GM12878 (cell line): ENCODE measurements at regions not wholly inside any gene's neighbourhood (a gene's known extent, or its start where the extent isn't known, plus 50 kb on each side); places are given as distances from the start of the nearest gene placed in this dataset.

Experiments
- ATF2 ChIP-seq: IDR thresholded peaks from 2 replicates; pipeline ENCODE4 v1.6.1; 2012; ENCODE audit warnings: low read length, inconsistent platforms
- BHLHE40 ChIP-seq, 2 experiments: fragments of 450-650 bp in 1 of 2; IDR thresholded peaks; 2 replicates each; pipeline ENCODE4 v1.6.1; 2011 to 2017; ENCODE audit warnings: low read depth in 2 of 2, borderline replicate concordance in 1 of 2, improper control_type of control experiment in 1 of 2, low read length in 1 of 2, mild to moderate bottlenecking in 1 of 2
- BRCA1 ChIP-seq: IDR thresholded peaks from 2 replicates; pipeline ENCODE4 v1.6.1; 2011; ENCODE audit warnings: low read depth, low read length, improper control_type of control experiment
- CREB1 ChIP-seq: IDR thresholded peaks from 2 replicates; pipeline ENCODE4 v1.6.1; 2012; ENCODE audit warnings: low read depth, mild to moderate bottlenecking, inconsistent platforms
- EP300 ChIP-seq, 2 experiments: fragments of 150-350 bp in 1 of 2; IDR thresholded peaks; 2 replicates each; pipeline ENCODE4 v1.6.1; 2011 to 2012; ENCODE audit warnings: low read depth in 2 of 2, low read length in 2 of 2, borderline replicate concordance in 1 of 2, improper control_type of control experiment in 1 of 2, inconsistent platforms in 1 of 2; ENCODE audit not compliant: control insufficient read depth in 1 of 2
- ETV6 ChIP-seq, 2 experiments: fragments of 450-650 bp in 1 of 2; IDR thresholded peaks in 1 of 2; conservative IDR thresholded peaks in 1 of 2; 2 replicates each; pipeline ENCODE4 v1.6.1; 2014; ENCODE audit warnings: antibody characterized with exemption in 1 of 2, borderline replicate concordance in 1 of 2, low read depth in 1 of 2, mild to moderate bottlenecking in 1 of 2, moderate library complexity in 1 of 2
- FOXM1 ChIP-seq: IDR thresholded peaks from 2 replicates; pipeline ENCODE4 v1.6.1; 2012; ENCODE audit warnings: low read depth, mild to moderate bottlenecking, inconsistent platforms, low read length, moderate library complexity
- GABPA ChIP-seq: IDR thresholded peaks from 2 replicates; pipeline ENCODE4 v1.6.1; 2014; ENCODE audit warnings: antibody characterized with exemption, low read depth, mild to moderate bottlenecking, inconsistent platforms
- IRF4 ChIP-seq: IDR thresholded peaks from 2 replicates; pipeline ENCODE4 v1.6.1; 2011; ENCODE audit warnings: low read depth, low read length
- MEF2B ChIP-seq: fragments of 450-650 bp; IDR thresholded peaks from 2 replicates; pipeline ENCODE4 v1.6.1; 2018; ENCODE audit warnings: mild to moderate bottlenecking, moderate library complexity; ENCODE audit not compliant: partially characterized antibody, poor library complexity, severe bottlenecking
- PAX5 ChIP-seq: IDR thresholded peaks from 2 replicates; pipeline ENCODE4 v1.6.1; 2011; ENCODE audit warnings: low read depth, low read length, borderline replicate concordance
- RBBP5 ChIP-seq: fragments of 200-600 bp; sonication (generic); conservative IDR thresholded peaks from 2 replicates; pipeline ENCODE4 v1.6.1; 2016
- SIX5 ChIP-seq: IDR thresholded peaks from 2 replicates; pipeline ENCODE4 v1.6.1; 2011; ENCODE audit warnings: mild to moderate bottlenecking, low read depth, low read length, moderate library complexity; ENCODE audit not compliant: severe bottlenecking
- SMC3 ChIP-seq: IDR thresholded peaks from 2 replicates; pipeline ENCODE4 v1.6.1; 2011; ENCODE audit warnings: low read length, improper control_type of control experiment, borderline replicate concordance
- TCF3 ChIP-seq: IDR thresholded peaks from 2 replicates; pipeline ENCODE4 v1.6.1; 2012; ENCODE audit warnings: low read depth, mild to moderate bottlenecking, low read length, borderline replicate concordance; ENCODE audit not compliant: insufficient read depth
- ZNF592 ChIP-seq: fragments of 450-650 bp; IDR thresholded peaks from 2 replicates; pipeline ENCODE4 v1.6.1; 2017; ENCODE audit warnings: mild to moderate bottlenecking, moderate library complexity
- TF ChIP-seq, protein P1 (sequence below): IDR thresholded peaks from 2 replicates; pipeline ENCODE4 v1.6.1; 2011; ENCODE audit warnings: mild to moderate bottlenecking, low read depth, low read length, moderate library complexity; ENCODE audit not compliant: insufficient replicate concordance
- TF ChIP-seq, protein P2 (sequence below): fragments of 450-650 bp; IDR thresholded peaks from 2 replicates; pipeline ENCODE4 v1.6.1; 2017; ENCODE audit warnings: mild to moderate bottlenecking, low read depth, inconsistent platforms; ENCODE audit not compliant: poor library complexity, severe bottlenecking

DNA sequence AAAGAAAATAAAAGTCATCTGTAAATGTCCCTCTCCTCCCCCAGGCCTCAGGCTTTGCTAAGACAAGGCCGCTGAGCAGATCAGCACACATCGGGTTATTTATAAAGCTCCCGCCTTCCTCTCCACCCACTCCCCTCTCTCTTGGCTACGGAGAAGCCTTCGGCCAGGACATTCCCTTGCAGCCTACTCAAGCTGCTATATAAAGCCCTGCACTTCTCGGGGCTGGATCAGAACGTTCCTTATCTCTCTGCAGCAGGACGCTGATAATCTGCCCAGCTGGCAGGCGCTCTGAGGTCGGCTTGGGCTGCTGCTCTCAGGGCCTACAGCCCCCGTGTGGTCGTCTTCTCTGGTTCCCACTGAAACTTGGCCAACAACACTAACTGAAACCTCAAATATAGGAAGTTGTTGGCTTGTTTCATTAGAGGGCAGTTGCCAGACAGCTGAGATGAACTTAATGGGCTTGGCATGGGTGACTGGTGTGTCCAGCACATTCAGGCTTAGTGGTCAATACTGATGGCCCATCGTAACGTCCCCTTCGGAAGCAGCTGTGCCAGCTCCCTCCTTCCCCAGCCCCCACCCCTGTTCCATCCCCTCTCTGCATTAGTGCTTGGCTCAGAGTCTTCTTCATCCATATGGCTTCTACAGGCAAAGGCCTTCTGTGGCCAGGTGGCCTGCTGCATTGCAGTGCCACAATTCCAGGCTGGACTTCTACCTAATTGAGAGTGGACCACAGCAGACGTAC lies 64.6 kb downstream of the IER5 start (continued):
- TF ChIP-seq, protein P1, sequence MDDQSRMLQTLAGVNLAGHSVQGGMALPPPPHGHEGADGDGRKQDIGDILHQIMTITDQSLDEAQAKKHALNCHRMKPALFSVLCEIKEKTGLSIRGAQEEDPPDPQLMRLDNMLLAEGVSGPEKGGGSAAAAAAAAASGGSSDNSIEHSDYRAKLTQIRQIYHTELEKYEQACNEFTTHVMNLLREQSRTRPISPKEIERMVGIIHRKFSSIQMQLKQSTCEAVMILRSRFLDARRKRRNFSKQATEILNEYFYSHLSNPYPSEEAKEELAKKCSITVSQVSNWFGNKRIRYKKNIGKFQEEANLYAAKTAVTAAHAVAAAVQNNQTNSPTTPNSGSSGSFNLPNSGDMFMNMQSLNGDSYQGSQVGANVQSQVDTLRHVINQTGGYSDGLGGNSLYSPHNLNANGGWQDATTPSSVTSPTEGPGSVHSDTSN: peak; percentile 7
- peak; percentile 64 for TF ChIP-seq FOXM1
- TF ChIP-seq BRCA1: no peak
- peak; percentile 75; the same call in 1 of the 2 replicates for TF ChIP-seq TCF3
- peak; percentile 73 for TF ChIP-seq MEF2B
- no peak for TF ChIP-seq ATF2
- peak; percentile 57 to 68; a peak in 2 of 4 replicates for TF ChIP-seq EP300 (IDR thresholded peaks at IDR 0.05; ENCODE audit: borderline replicate concordance in 1 of 2, control insufficient read depth in 1 of 2, low read depth in 2 of 2, low read length in 2 of 2)
- TF ChIP-seq, protein P2, sequence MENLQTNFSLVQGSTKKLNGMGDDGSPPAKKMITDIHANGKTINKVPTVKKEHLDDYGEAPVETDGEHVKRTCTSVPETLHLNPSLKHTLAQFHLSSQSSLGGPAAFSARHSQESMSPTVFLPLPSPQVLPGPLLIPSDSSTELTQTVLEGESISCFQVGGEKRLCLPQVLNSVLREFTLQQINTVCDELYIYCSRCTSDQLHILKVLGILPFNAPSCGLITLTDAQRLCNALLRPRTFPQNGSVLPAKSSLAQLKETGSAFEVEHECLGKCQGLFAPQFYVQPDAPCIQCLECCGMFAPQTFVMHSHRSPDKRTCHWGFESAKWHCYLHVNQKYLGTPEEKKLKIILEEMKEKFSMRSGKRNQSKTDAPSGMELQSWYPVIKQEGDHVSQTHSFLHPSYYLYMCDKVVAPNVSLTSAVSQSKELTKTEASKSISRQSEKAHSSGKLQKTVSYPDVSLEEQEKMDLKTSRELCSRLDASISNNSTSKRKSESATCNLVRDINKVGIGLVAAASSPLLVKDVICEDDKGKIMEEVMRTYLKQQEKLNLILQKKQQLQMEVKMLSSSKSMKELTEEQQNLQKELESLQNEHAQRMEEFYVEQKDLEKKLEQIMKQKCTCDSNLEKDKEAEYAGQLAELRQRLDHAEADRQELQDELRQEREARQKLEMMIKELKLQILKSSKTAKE: peak; percentile 78
- no peak for TF ChIP-seq ZNF592
- peak; percentile 72; the same call in 1 of the 2 replicates for TF ChIP-seq PAX5
- peak; percentile 50 to 74; a peak in 3 of 4 replicates for TF ChIP-seq BHLHE40 (IDR thresholded peaks at IDR 0.05; ENCODE audit: borderline replicate concordance in 1 of 2, low read depth in 2 of 2, low read length in 1 of 2)
- no peak for TF ChIP-seq RBBP5
- TF ChIP-seq GABPA: no peak
- TF ChIP-seq IRF4: peak; percentile 78
- TF ChIP-seq CREB1: 0 out of 2 replicates have a peak, but pooled peaks have one; percentile 22
- peak; percentile 33; the same call in 1 of the 2 replicates for TF ChIP-seq SMC3
- peak in 1 of 2 experiments; percentile 75; a peak in 2 of 4 replicates for TF ChIP-seq ETV6 (conservative IDR thresholded peaks at IDR 0.05 in 1 of 2, IDR thresholded peaks at IDR 0.05 in 1 of 2; ENCODE audit: borderline replicate concordance in 1 of 2, low read depth in 1 of 2)
- no peak for TF ChIP-seq SIX5
